ENCODE measurements at regions not wholly inside any gene's neighbourhood (a gene's known extent, or its start where the extent isn't known, plus 50 kb on each side); places are given as distances from the start of the nearest gene placed in this dataset.

- TF ChIP-seq EZH2 (IDR thresholded peaks at IDR 0.05; ENCODE audit: low read depth) = no peak
- TF ChIP-seq CTCF (conservative IDR thresholded peaks at IDR 0.05) = no peak
Measured at GRCh38 chr1:147417024-147417423, 124.3 kb upstream of the BCL9 start.

Measured in PC-9 (cell line).